ENCODE measurements at regions not wholly inside any gene's neighbourhood (a gene's known extent, or its start where the extent isn't known, plus 50 kb on each side); places are given as distances from the start of the nearest gene placed in this dataset.

DNA sequence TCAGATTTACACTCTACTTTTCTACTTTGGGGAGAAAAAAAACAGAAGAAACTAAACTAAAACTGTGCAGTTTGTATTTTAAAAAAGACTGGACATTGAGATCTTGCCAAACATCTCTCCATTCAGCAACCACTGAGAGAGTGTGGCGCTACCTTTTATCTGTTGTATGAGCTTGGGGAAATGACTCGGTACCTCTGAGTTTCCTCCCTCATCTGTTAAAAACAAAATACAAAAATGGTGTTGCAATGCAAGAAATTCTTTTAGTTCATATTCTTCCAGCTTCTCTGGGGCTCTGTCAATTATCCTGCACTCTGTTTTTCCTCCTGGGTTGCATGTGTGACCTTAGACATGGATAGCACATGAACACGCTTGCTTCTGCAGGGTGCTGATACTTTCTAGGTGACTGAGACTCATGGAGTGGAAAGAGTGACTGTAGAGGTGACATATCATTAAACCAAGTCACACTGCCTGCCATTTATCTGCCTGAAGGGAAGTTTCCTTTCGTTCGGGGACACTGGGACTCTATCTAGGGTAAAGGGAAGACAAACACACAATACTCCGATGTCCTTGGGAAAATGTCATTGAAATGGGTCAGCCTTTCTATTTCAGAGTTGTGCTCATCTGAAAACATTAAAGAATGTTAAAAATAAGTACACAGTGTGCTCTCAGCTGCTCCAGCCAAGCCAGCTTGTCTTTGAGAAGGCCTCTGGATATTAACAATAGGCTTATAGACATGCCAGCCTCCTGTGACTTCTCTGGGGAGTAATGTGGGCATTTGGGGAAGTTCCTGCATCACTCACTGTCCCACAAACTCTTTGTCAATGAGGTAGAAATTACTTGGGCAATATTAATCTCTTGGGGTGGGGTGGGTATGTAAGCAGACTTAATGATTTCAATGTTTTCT lies 91.4 kb downstream of the TRIB2 start:
- Histone ChIP-seq H3K36me3 (ENCODE audit: insufficient read depth, low read length) (no peaks in the 10 kb centered on the region), H3K4me2 (ENCODE audit: insufficient read depth, low read length) (no peak overlapping the region), H2AFZ (ENCODE audit: low read length) (peak overlapping the region; percentile 13), H3K27me3 (ENCODE audit: insufficient read depth, low read length) (no peaks in the 10 kb centered on the region), H3K79me2 (ENCODE audit: insufficient read depth, low read length) (no peaks in the 10 kb centered on the region), H3K27ac (ENCODE audit: low read depth, low read length) (no peak overlapping the region), H3K9me3 (ENCODE audit: low read depth, low read length) (no peaks in the 10 kb centered on the region), H3K4me1 (ENCODE audit: insufficient read depth, low read length) (peaks cover 7% of the 10 kb centered on the region), H4K20me1 (ENCODE audit: insufficient read depth, low read length) (no peaks in the 10 kb centered on the region), H3K4me3 (ENCODE audit: insufficient read depth, low read length) (no peak overlapping the region)
- TF ChIP-seq, protein P1, sequence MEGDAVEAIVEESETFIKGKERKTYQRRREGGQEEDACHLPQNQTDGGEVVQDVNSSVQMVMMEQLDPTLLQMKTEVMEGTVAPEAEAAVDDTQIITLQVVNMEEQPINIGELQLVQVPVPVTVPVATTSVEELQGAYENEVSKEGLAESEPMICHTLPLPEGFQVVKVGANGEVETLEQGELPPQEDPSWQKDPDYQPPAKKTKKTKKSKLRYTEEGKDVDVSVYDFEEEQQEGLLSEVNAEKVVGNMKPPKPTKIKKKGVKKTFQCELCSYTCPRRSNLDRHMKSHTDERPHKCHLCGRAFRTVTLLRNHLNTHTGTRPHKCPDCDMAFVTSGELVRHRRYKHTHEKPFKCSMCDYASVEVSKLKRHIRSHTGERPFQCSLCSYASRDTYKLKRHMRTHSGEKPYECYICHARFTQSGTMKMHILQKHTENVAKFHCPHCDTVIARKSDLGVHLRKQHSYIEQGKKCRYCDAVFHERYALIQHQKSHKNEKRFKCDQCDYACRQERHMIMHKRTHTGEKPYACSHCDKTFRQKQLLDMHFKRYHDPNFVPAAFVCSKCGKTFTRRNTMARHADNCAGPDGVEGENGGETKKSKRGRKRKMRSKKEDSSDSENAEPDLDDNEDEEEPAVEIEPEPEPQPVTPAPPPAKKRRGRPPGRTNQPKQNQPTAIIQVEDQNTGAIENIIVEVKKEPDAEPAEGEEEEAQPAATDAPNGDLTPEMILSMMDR (IDR thresholded peaks at IDR 0.05; ENCODE audit: extremely low read depth, low read depth, low read length) = no peak
- DNase-seq (ENCODE audit: insufficient read length, low spot score, missing footprints) = peak; percentile 17

DNA sequence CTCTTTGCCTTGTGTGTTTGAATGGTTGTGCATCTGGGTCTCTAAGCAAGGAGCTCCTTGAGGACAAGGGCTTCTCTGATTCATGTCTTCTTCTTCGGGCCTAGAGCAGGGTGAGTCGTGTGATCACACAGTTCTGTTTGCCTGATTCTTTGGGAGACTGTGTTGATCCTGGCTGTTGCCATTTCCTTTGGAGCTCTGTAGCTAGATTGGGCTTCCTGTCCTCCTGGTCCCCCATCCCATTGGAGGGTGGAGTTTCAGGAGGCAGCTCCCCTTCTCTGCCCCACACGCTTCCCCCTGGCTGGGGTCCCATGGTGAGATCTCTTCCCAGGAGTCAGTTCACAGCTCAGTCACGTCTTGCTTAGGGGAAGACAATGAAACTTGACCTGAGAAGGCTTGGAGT lies 92.8 kb downstream of the TRIB2 start:
- Histone ChIP-seq H3K27me3 (ENCODE audit: insufficient read depth, low read length) (no peaks in the 10 kb centered on the region), H3K79me2 (ENCODE audit: insufficient read depth, low read length) (no peaks in the 10 kb centered on the region), H2AFZ (ENCODE audit: low read length) (peak overlapping the region; percentile 67), H3K9me3 (ENCODE audit: low read depth, low read length) (no peaks in the 10 kb centered on the region), H3K4me3 (ENCODE audit: insufficient read depth, low read length) (no peak overlapping the region), H4K20me1 (ENCODE audit: insufficient read depth, low read length) (no peaks in the 10 kb centered on the region), H3K36me3 (ENCODE audit: insufficient read depth, low read length) (no peaks in the 10 kb centered on the region), H3K27ac (ENCODE audit: low read depth, low read length) (no peak overlapping the region), H3K4me2 (ENCODE audit: insufficient read depth, low read length) (no peak overlapping the region), H3K4me1 (ENCODE audit: insufficient read depth, low read length) (peaks cover 7% of the 10 kb centered on the region)
- DNase-seq (ENCODE audit: insufficient read length, low spot score, missing footprints) = peak; percentile 3
- TF ChIP-seq, protein P1 (IDR thresholded peaks at IDR 0.05; ENCODE audit: extremely low read depth, low read depth, low read length) = no peak

DNA sequence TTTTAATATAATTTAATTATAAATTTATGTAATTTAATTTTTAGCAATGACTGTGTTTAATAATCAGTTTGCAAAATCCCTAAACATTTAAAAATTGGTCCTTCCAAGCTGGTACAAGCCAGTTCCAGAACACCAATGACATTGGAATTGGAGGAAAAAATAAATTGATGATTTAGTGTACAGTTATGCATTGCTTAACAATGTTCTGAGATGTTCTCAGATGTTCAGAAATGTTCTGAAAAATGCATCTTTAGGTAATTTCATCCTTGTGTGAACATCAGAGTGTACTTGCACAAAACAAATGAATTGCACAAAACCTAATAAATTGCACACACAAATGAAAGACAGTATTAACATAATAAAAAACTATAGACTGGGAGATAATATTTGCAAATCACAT lies 95.2 kb downstream of the TRIB2 start:
- TF ChIP-seq, protein P1 (IDR thresholded peaks at IDR 0.05; ENCODE audit: extremely low read depth, low read depth, low read length) = no peak
- no peaks in the 10 kb centered on the region for H4K20me1 ChIP-seq (ENCODE audit: insufficient read depth, low read length)
- no peak overlapping the region for H3K27ac ChIP-seq (ENCODE audit: low read depth, low read length)
- no peak for DNase-seq (ENCODE audit: insufficient read length, low spot score, missing footprints)
- no peaks in the 10 kb centered on the region for H3K79me2 ChIP-seq (ENCODE audit: insufficient read depth, low read length)
- H3K9me3 ChIP-seq (ENCODE audit: low read depth, low read length) = no peaks in the 10 kb centered on the region
- no peaks in the 10 kb centered on the region for H3K27me3 ChIP-seq (ENCODE audit: insufficient read depth, low read length)
- no peak overlapping the region for H2AFZ ChIP-seq (ENCODE audit: low read length)
- H3K4me2 ChIP-seq (ENCODE audit: insufficient read depth, low read length) = no peak overlapping the region
- H3K4me1 ChIP-seq (ENCODE audit: insufficient read depth, low read length) = peaks cover 17% of the 10 kb centered on the region
- no peaks in the 10 kb centered on the region for H3K36me3 ChIP-seq (ENCODE audit: insufficient read depth, low read length)
- no peak overlapping the region for H3K4me3 ChIP-seq (ENCODE audit: insufficient read depth, low read length)

DNA sequence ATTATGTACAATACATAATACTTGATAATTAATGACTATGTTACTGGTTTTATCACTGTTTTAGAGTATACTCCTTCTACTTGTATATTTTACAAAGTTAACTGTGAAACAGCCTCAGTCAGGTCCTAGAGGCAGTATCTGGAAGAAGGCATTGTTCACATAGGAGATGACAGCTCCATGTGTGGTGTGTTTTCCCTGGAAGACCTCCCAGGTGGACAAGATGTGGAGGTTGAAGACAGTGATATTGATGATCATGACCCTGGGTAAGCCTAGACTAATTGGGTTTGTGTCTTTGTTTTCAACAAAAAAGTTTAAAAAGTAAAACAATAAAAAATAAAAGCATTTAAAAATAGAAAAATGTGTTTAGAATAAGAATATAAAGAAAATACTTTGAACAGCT lies 96.4 kb downstream of the TRIB2 start:
- H4K20me1 ChIP-seq (ENCODE audit: insufficient read depth, low read length) = no peaks in the 10 kb centered on the region
- no peaks in the 10 kb centered on the region for H3K79me2 ChIP-seq (ENCODE audit: insufficient read depth, low read length)
- TF ChIP-seq, protein P1 (IDR thresholded peaks at IDR 0.05; ENCODE audit: extremely low read depth, low read depth, low read length) = no peak
- H3K4me1 ChIP-seq (ENCODE audit: insufficient read depth, low read length) = peaks cover 23% of the 10 kb centered on the region
- H3K4me3 ChIP-seq (ENCODE audit: insufficient read depth, low read length) = no peak overlapping the region
- no peak overlapping the region for H2AFZ ChIP-seq (ENCODE audit: low read length)
- no peak overlapping the region for H3K4me2 ChIP-seq (ENCODE audit: insufficient read depth, low read length)
- no peaks in the 10 kb centered on the region for H3K9me3 ChIP-seq (ENCODE audit: low read depth, low read length)
- H3K27me3 ChIP-seq (ENCODE audit: insufficient read depth, low read length) = no peaks in the 10 kb centered on the region
- no peak overlapping the region for H3K27ac ChIP-seq (ENCODE audit: low read depth, low read length)
- DNase-seq (ENCODE audit: insufficient read length, low spot score, missing footprints) = no peak
- H3K36me3 ChIP-seq (ENCODE audit: insufficient read depth, low read length) = no peaks in the 10 kb centered on the region
